Stomach (tissue), 8 donors: ENCODE measurements at regions not wholly inside any gene's neighbourhood (a gene's known extent, or its start where the extent isn't known, plus 50 kb on each side); places are given as distances from the start of the nearest gene placed in this dataset.

Source experiments
- DNase-seq, 2 donors: peaks; one replicate each; pipeline versions ENCODE4 v3.0.0 to v3.0.0-alpha.2; 2013 to 2019
- H3K27ac ChIP-seq, 5 donors: fragments of 200-600 bp in 4 of 5; sonication (generic) in 4 of 5; one replicate each; pipeline ENCODE4 v1.5.1; 2013 to 2019; ENCODE audit warnings: mild to moderate bottlenecking in 1 of 5, moderate library complexity in 1 of 5
- H3K27me3 ChIP-seq, 3 donors: fragments of 200-600 bp; sonication (generic); one replicate each; pipeline ENCODE4 v1.5.1; 2017 to 2019; ENCODE audit warnings: mixed run types in 1 of 3
- H3K36me3 ChIP-seq, 4 donors: fragments of 200-600 bp; sonication (generic); 1 replicate in 3 of 4; 2 replicates in 1 of 4; pipeline ENCODE4 v1.5.1; 2016 to 2019
- H3K4me1 ChIP-seq, 4 donors: fragments of 200-600 bp; sonication (generic); one replicate each; pipeline ENCODE4 v1.5.1; 2016 to 2019
- H3K4me3 ChIP-seq, 4 donors: fragments of 200-600 bp; sonication (generic) in 3 of 4; one replicate each; pipeline ENCODE4 v1.5.1; 2016 to 2019; ENCODE audit warnings: mild to moderate bottlenecking in 1 of 4
- H3K9me3 ChIP-seq, 4 donors: fragments of 200-600 bp; sonication (generic); one replicate each; pipeline ENCODE4 v1.5.1; 2016 to 2019
- EP300 ChIP-seq: sonication (generic); formaldehyde crosslinking; IDR thresholded peaks from one replicate; pipeline ENCODE4 v1.6.1; 2017; ENCODE audit warnings: antibody characterized with exemption
- POLR2A ChIP-seq, 4 donors: fragments of 450-650 bp; IDR thresholded peaks; one replicate each; pipeline ENCODE4 v1.6.1; 2016; ENCODE audit warnings: antibody characterized with exemption in 4 of 4, control low read depth in 2 of 4, mild to moderate bottlenecking in 1 of 4, moderate library complexity in 1 of 4
- POLR2AphosphoS5 ChIP-seq, 3 donors: sonication (generic); formaldehyde crosslinking; IDR thresholded peaks; one replicate each; pipeline ENCODE4 v1.6.1; 2016; ENCODE audit warnings: antibody characterized with exemption in 3 of 3
- WGBS, 5 donors: extraction: QIAGEN DNeasy Blood & Tissue Kit in 3 of 5; methylation state at CpG; one replicate each; pipeline versions ENCODE4 v1.1.5 to v1.1.7; 2013 to 2018; 5-methylcytosine and 5-hydroxymethylcytosine counted together
- intact Hi-C: fragments of 100-400 bp; cut with DNase I; formaldehyde crosslinking; loops from one replicate; pipeline ENCODE4 v1.15.1; 2023; ENCODE audit warnings: low total_unique reads
- TF ChIP-seq, protein P1 (sequence below), 7 experiments: fragments of 450-650 bp in 4 of 7; fragments of 200-600 bp in 3 of 7; sonication (generic) in 3 of 7; IDR thresholded peaks; one replicate each; pipeline ENCODE4 v1.5.1; 2016 to 2019; ENCODE audit warnings: antibody characterized with exemption in 7 of 7, control low read depth in 2 of 7, mild to moderate bottlenecking in 1 of 7
- donor health status: healthy with polysubstance abuse.
- donor health status: Bipolar disorder and iron deficiency.
- donor health status: healthy.

DNA sequence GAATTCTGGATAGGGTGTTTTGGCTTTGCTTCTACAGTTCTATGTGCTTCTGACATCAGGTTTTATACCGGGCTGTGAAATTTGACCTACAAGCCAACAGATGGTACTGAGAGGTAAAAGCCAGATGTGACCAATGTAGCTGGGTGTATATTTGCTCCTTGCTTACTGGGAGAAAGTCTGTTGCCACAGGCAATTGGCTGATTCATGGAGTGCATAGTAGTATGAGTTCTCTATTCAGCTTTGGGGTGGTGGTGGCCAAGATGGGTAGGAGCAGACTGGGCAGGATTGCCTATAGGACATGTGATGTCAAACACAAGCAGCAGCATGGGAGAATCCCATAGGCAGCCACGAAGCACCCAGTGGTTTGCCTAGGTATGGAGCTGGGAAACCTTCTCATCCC lies 1827.0 kb downstream of the C4orf33 start:
- 74 to 86% (median 77%) methylated on average over 2 of the region's 2 CpGs for WGBS, 5 donors
- H3K36me3 ChIP-seq, result no peaks in the 10 kb centered on the region
- TF ChIP-seq POLR2A (IDR thresholded peaks at IDR 0.05) (no peak), EP300 (no peak), POLR2AphosphoS5 (IDR thresholded peaks at IDR 0.05) (no peak)
- TF ChIP-seq, protein P1, sequence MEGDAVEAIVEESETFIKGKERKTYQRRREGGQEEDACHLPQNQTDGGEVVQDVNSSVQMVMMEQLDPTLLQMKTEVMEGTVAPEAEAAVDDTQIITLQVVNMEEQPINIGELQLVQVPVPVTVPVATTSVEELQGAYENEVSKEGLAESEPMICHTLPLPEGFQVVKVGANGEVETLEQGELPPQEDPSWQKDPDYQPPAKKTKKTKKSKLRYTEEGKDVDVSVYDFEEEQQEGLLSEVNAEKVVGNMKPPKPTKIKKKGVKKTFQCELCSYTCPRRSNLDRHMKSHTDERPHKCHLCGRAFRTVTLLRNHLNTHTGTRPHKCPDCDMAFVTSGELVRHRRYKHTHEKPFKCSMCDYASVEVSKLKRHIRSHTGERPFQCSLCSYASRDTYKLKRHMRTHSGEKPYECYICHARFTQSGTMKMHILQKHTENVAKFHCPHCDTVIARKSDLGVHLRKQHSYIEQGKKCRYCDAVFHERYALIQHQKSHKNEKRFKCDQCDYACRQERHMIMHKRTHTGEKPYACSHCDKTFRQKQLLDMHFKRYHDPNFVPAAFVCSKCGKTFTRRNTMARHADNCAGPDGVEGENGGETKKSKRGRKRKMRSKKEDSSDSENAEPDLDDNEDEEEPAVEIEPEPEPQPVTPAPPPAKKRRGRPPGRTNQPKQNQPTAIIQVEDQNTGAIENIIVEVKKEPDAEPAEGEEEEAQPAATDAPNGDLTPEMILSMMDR (IDR thresholded peaks at IDR 0.05), result no peak
- H3K4me3 ChIP-seq, result no peak overlapping the region
- no peaks in the 10 kb centered on the region for H3K27me3 ChIP-seq
- H3K9me3 ChIP-seq, result peaks cover 0 to 16% (median 11%) of the 10 kb centered on the region in 4 donors
- no peak overlapping the region for H3K27ac ChIP-seq
- intact Hi-C loops, result no loop called here
- DNase-seq, result no peak
- H3K4me1 ChIP-seq, result no peaks in the 10 kb centered on the region

DNA sequence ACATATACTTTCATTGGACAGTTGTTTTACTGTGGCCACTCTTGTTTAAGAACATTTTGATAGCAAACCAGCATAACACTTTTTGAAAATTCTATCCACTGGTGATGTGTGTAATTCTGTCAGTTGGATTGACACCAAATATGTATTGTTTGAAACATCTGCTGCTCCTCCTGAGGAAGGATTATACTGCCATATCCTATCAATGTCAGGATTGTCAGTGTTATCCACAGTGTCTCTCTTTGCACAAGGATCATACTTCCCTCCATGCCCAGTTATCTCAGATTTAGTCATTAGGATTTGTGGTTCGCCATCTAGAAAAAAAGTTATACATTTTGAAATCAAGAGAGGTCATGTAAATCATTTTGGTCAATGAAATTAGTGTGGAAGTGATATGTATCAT lies 1859.6 kb downstream of the C4orf33 start:
- TF ChIP-seq POLR2AphosphoS5 (IDR thresholded peaks at IDR 0.05) (no peak), EP300 (no peak), POLR2A (IDR thresholded peaks at IDR 0.05) (no peak)
- TF ChIP-seq, protein P1 (IDR thresholded peaks at IDR 0.05), result no peak
- DNase-seq, result no peak
- no peaks in the 10 kb centered on the region for H3K4me1 ChIP-seq
- intact Hi-C loops, result no loop called here
- H3K27ac ChIP-seq, result no peak overlapping the region
- H3K4me3 ChIP-seq, result no peak overlapping the region
- 79 to 83% (median 81%) methylated on average over 1 of the region's 1 CpG for WGBS, 5 donors
- no peaks in the 10 kb centered on the region for H3K27me3 ChIP-seq
- no peaks in the 10 kb centered on the region for H3K36me3 ChIP-seq
- H3K9me3 ChIP-seq, result peaks cover 0 to 21% (median 7%) of the 10 kb centered on the region in 4 donors

DNA sequence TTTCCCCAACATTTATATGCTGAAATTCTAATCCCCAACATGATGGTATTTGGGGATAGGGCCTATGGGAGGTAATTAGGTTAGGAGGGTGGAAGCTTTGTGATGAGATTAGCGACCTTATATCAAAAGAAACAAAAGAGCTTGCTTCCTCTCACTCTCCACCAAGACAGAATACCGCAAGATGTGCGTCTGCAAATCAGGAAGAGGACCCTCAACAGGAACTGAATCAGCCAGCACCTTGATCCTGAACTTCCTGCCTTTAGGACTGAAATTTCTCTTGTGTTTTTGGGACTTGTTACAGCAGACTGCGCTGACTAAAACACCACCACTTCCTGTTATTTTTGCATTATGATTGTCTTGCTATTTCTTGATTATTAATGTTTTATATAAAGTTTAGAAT lies 1889.4 kb downstream of the C4orf33 start:
- no peak for TF ChIP-seq POLR2AphosphoS5 (IDR thresholded peaks at IDR 0.05)
- no peak for TF ChIP-seq POLR2A (IDR thresholded peaks at IDR 0.05)
- TF ChIP-seq EP300, result no peak
- TF ChIP-seq, protein P1 (IDR thresholded peaks at IDR 0.05), result no peak
- Histone ChIP-seq H3K4me3 (no peak overlapping the region), H3K36me3 (no peaks in the 10 kb centered on the region), H3K27ac (no peak overlapping the region), H3K4me1 (no peaks in the 10 kb centered on the region), H3K9me3 (peaks cover 0 to 4% (median 0%) of the 10 kb centered on the region in 4 donors), H3K27me3 (no peaks in the 10 kb centered on the region)
- intact Hi-C loops, result no loop called here
- no peak for DNase-seq
- WGBS, 5 donors, result 57 to 73% (median 61%) methylated on average over 4 of the region's 4 CpGs

DNA sequence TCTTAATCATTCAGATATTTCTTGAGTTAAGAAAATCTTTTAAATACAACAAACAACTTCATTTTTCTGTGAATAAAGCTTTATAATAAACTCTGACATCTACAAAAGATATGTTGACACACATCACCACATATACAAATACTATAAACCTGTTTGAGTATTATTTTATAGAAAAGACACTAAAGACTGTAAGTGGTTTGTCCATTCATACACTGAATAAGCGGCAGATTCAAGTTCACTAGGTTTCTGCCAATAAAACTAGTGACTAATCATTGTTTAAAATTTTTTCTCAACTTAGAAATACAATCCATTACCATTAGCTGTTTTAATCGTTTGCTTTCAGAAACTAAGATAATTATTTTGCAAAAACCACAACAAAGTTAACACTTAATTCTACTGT lies 1900.0 kb downstream of the C4orf33 start:
- DNase-seq, result no peak
- Histone ChIP-seq H3K4me3 (no peak overlapping the region), H3K27me3 (no peaks in the 10 kb centered on the region), H3K36me3 (no peaks in the 10 kb centered on the region), H3K9me3 (no peaks in the 10 kb centered on the region), H3K27ac (no peak overlapping the region), H3K4me1 (no peaks in the 10 kb centered on the region)
- WGBS, 5 donors, result 73 to 83% (median 80%) methylated on average over 2 of the region's 2 CpGs
- TF ChIP-seq EP300 (no peak), POLR2AphosphoS5 (IDR thresholded peaks at IDR 0.05) (no peak), POLR2A (IDR thresholded peaks at IDR 0.05) (no peak)
- TF ChIP-seq, protein P1 (IDR thresholded peaks at IDR 0.05), result no peak
- intact Hi-C loops, result no loop called here
